Liver (tissue), 3 donors: ENCODE measurements at regions not wholly inside any gene's neighbourhood (a gene's known extent, or its start where the extent isn't known, plus 50 kb on each side); places are given as distances from the start of the nearest gene placed in this dataset.

Source experiments
- EGR1 ChIP-seq, 2 donors: IDR thresholded peaks; 2 replicates each; pipeline ENCODE4 v1.6.1; 2016 to 2018; ENCODE audit warnings: antibody characterized with exemption in 2 of 2, low read depth in 2 of 2
- FOXA1 ChIP-seq: IDR thresholded peaks from 2 replicates; pipeline ENCODE4 v1.6.1; 2016; ENCODE audit warnings: antibody characterized with exemption
- GABPA ChIP-seq, 2 donors: IDR thresholded peaks in 1 of 2; conservative IDR thresholded peaks in 1 of 2; 2 replicates each; pipeline ENCODE4 v1.6.1; 2016; ENCODE audit warnings: antibody characterized with exemption in 2 of 2, mild to moderate bottlenecking in 1 of 2, moderate library complexity in 1 of 2
- JUND ChIP-seq, 2 donors: IDR thresholded peaks; 2 replicates each; pipeline ENCODE4 v1.6.1; 2016; ENCODE audit warnings: antibody characterized with exemption in 2 of 2
- NR2F2 ChIP-seq: IDR thresholded peaks from 2 replicates; pipeline ENCODE4 v1.6.1; 2016; ENCODE audit warnings: antibody characterized with exemption
- SP1 ChIP-seq: IDR thresholded peaks from 2 replicates; pipeline ENCODE4 v1.6.1; 2018; ENCODE audit warnings: antibody characterized with exemption, mild to moderate bottlenecking
- TAF1 ChIP-seq: conservative IDR thresholded peaks from 2 replicates; pipeline ENCODE4 v1.6.1; 2016; ENCODE audit warnings: antibody characterized with exemption, mild to moderate bottlenecking
- YY1 ChIP-seq: IDR thresholded peaks from 2 replicates; pipeline ENCODE4 v1.6.1; 2016; ENCODE audit warnings: antibody characterized with exemption, mild to moderate bottlenecking
- TF ChIP-seq, protein P1 (sequence below): fragments of 150-350 bp; IDR thresholded peaks from 2 replicates; pipeline ENCODE4 v1.5.1; 2017; ENCODE audit warnings: improper control_type of control experiment, low read depth, low read length; ENCODE audit not compliant: missing input control
- TF ChIP-seq, protein P2 (sequence below): IDR thresholded peaks from 2 replicates; pipeline ENCODE4 v1.6.1; 2016; ENCODE audit warnings: antibody characterized with exemption
- TF ChIP-seq, protein P3 (sequence below): IDR thresholded peaks from 2 replicates; pipeline ENCODE4 v1.6.1; 2016; ENCODE audit warnings: antibody characterized with exemption
- TF ChIP-seq, protein P4 (sequence below): IDR thresholded peaks from 2 replicates; pipeline ENCODE4 v1.6.1; 2016; ENCODE audit warnings: antibody characterized with exemption, mild to moderate bottlenecking
- TF ChIP-seq, protein P5 (sequence below): IDR thresholded peaks from 2 replicates; pipeline ENCODE4 v1.6.1; 2016; ENCODE audit warnings: antibody characterized with exemption
- donor health status: healthy.
- donor health status: healthy.

DNA sequence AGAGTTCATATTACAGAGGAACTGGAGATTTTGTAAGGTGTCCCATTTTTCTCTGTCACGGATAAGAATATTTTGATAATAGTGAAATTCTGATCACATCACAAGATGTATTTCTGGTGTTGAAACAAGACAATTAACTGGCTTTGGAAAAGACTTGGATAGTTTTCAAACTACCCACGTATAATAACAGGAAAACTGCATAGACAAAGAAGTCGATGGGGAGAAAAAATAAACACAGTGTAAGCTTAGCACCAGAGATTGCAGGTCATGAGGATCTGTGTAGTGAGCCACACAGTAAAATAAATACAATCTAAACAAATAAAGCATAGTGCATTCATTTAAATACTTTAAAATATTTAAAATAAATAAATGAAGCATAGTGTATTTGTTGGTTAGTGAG lies 452.3 kb upstream of the ADAMTS5 start:
- TF ChIP-seq, protein P1, sequence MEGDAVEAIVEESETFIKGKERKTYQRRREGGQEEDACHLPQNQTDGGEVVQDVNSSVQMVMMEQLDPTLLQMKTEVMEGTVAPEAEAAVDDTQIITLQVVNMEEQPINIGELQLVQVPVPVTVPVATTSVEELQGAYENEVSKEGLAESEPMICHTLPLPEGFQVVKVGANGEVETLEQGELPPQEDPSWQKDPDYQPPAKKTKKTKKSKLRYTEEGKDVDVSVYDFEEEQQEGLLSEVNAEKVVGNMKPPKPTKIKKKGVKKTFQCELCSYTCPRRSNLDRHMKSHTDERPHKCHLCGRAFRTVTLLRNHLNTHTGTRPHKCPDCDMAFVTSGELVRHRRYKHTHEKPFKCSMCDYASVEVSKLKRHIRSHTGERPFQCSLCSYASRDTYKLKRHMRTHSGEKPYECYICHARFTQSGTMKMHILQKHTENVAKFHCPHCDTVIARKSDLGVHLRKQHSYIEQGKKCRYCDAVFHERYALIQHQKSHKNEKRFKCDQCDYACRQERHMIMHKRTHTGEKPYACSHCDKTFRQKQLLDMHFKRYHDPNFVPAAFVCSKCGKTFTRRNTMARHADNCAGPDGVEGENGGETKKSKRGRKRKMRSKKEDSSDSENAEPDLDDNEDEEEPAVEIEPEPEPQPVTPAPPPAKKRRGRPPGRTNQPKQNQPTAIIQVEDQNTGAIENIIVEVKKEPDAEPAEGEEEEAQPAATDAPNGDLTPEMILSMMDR = no peak
- TF ChIP-seq, protein P2, sequence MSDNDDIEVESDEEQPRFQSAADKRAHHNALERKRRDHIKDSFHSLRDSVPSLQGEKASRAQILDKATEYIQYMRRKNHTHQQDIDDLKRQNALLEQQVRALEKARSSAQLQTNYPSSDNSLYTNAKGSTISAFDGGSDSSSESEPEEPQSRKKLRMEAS = no peak
- TF ChIP-seq NR2F2 (no peak), EGR1 (IDR thresholded peaks at IDR 0.05; ENCODE audit: low read depth in 2 of 2) (no peak), FOXA1 (no peak), SP1 (no peak), TAF1 (no peak), JUND (IDR thresholded peaks at IDR 0.05) (no peak), GABPA (IDR thresholded peaks at IDR 0.05 in 1 of 2, conservative IDR thresholded peaks at IDR 0.05 in 1 of 2) (no peak), YY1 (no peak)
- TF ChIP-seq, protein P3, sequence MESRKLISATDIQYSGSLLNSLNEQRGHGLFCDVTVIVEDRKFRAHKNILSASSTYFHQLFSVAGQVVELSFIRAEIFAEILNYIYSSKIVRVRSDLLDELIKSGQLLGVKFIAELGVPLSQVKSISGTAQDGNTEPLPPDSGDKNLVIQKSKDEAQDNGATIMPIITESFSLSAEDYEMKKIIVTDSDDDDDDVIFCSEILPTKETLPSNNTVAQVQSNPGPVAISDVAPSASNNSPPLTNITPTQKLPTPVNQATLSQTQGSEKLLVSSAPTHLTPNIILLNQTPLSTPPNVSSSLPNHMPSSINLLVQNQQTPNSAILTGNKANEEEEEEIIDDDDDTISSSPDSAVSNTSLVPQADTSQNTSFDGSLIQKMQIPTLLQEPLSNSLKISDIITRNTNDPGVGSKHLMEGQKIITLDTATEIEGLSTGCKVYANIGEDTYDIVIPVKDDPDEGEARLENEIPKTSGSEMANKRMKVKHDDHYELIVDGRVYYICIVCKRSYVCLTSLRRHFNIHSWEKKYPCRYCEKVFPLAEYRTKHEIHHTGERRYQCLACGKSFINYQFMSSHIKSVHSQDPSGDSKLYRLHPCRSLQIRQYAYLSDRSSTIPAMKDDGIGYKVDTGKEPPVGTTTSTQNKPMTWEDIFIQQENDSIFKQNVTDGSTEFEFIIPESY = no peak
- TF ChIP-seq, protein P4, sequence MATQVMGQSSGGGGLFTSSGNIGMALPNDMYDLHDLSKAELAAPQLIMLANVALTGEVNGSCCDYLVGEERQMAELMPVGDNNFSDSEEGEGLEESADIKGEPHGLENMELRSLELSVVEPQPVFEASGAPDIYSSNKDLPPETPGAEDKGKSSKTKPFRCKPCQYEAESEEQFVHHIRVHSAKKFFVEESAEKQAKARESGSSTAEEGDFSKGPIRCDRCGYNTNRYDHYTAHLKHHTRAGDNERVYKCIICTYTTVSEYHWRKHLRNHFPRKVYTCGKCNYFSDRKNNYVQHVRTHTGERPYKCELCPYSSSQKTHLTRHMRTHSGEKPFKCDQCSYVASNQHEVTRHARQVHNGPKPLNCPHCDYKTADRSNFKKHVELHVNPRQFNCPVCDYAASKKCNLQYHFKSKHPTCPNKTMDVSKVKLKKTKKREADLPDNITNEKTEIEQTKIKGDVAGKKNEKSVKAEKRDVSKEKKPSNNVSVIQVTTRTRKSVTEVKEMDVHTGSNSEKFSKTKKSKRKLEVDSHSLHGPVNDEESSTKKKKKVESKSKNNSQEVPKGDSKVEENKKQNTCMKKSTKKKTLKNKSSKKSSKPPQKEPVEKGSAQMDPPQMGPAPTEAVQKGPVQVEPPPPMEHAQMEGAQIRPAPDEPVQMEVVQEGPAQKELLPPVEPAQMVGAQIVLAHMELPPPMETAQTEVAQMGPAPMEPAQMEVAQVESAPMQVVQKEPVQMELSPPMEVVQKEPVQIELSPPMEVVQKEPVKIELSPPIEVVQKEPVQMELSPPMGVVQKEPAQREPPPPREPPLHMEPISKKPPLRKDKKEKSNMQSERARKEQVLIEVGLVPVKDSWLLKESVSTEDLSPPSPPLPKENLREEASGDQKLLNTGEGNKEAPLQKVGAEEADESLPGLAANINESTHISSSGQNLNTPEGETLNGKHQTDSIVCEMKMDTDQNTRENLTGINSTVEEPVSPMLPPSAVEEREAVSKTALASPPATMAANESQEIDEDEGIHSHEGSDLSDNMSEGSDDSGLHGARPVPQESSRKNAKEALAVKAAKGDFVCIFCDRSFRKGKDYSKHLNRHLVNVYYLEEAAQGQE = no peak
- TF ChIP-seq, protein P5, sequence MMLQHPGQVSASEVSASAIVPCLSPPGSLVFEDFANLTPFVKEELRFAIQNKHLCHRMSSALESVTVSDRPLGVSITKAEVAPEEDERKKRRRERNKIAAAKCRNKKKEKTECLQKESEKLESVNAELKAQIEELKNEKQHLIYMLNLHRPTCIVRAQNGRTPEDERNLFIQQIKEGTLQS = no peak
